Uterus (tissue), 2 donors: ENCODE measurements at regions not wholly inside any gene's neighbourhood (a gene's known extent, or its start where the extent isn't known, plus 50 kb on each side); places are given as distances from the start of the nearest gene placed in this dataset.

Experiments
- CTCF ChIP-seq, 4 experiments: fragments of 200-600 bp in 2 of 4; fragments of 450-650 bp in 2 of 4; sonication (generic) in 2 of 4; IDR thresholded peaks; one replicate each; pipeline ENCODE4 v1.5.1; 2016 to 2019; ENCODE audit warnings: antibody characterized with exemption in 4 of 4, mild to moderate bottlenecking in 2 of 4, moderate library complexity in 1 of 4
- POLR2A ChIP-seq, 2 donors: fragments of 450-650 bp; IDR thresholded peaks; one replicate each; pipeline ENCODE4 v1.6.1; 2016; ENCODE audit warnings: antibody characterized with exemption in 2 of 2, mild to moderate bottlenecking in 1 of 2, moderate library complexity in 1 of 2

DNA sequence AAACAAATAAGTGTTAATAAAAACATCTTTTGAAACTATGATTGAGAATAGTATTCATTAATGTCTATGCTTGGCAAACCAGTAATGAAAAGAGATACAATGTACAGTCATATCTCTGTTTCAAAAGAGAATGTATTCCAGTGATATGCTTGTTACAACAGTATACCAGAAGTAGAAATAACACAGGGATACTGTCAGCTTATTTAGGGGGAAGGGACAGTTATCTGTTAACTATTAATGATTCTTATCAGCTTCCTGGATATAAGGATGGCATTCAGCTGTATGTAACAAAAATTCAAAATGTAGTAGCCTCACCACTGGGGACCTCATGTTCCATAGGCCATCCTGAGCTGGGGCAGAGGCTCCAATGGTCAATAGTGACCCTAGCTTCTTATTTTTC is 103.8 kb upstream of the TBX18 start:
- TF ChIP-seq CTCF (IDR thresholded peaks at IDR 0.05) (no peak), POLR2A (IDR thresholded peaks at IDR 0.05) (no peak)
